AG09309 (cell line): ENCODE measurements at regions not wholly inside any gene's neighbourhood (a gene's known extent, or its start where the extent isn't known, plus 50 kb on each side); places are given as distances from the start of the nearest gene placed in this dataset.

Experiments used
- DNase-seq: peaks from one replicate; pipeline ENCODE4 v3.0.0-alpha.2; 2010; ENCODE audit warnings: low read depth
- H3K4me3 ChIP-seq: 2 replicates; pipeline ENCODE4 v1.5.1; 2011; ENCODE audit warnings: mild to moderate bottlenecking, low read depth, low read length, moderate library complexity; ENCODE audit not compliant: control insufficient read depth
- CTCF ChIP-seq: IDR thresholded peaks from 2 replicates; pipeline ENCODE4 v1.5.1; 2011; ENCODE audit warnings: mild to moderate bottlenecking, low read depth, low read length, inconsistent platforms; ENCODE audit not compliant: insufficient read depth, control insufficient read depth; ENCODE audit errors: missing control alignments

- DNase-seq: no peak
- TF ChIP-seq CTCF: no peak
- no peak overlapping the region for H3K4me3 ChIP-seq
Measured at GRCh38 chr9:117543089-117543488, 128.2 kb upstream of the ASTN2 start.

DNA sequence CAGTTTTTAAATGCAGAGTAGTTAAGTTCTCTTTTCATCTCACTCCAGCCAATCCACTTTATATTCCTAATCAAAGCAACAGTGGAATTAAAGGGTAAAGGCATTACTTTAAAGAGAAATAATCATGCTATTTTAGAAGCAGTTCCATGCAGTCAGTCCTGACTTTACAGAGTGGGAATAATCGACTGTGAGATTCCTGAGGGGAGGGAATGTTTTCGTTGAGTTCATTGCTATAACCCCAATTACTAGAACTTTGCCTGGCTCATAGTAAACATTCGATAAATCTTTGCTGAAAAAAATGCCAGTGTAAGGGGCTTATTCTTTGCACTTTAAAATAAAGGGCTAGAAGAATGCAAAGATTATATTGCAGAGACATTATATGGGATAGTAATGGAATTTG is 127.2 kb upstream of the ASTN2 start:
- no peak for TF ChIP-seq CTCF
- no peak overlapping the region for H3K4me3 ChIP-seq
- no peak for DNase-seq

- no peak overlapping the region for H3K4me3 ChIP-seq
- DNase-seq: no peak
- TF ChIP-seq CTCF: no peak
Measured at GRCh38 chr9:117541181-117541580, 126.3 kb upstream of the ASTN2 start.

- TF ChIP-seq CTCF: no peak
- H3K4me3 ChIP-seq: no peak overlapping the region
- DNase-seq: no peak
Measured at GRCh38 chr9:117535973-117536372, 121.1 kb upstream of the ASTN2 start.

DNA sequence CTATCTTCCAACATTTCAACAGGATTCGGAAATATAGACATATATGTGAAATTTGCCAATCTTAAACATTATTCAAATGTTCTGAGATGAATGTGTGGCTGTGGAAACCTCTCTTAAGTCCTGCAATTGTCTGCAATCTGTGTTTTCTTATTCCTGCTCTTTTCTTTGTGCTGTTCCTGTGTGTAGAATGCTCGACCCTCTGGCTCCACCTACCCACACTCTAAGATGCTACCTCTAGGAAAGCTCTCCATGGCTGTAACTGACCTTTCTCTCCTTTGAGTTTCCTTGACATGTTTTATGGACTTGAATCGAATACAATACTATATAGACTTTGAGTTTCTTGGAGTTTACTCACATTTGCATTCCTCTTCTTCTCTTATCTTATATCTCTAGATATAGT is 120.6 kb upstream of the ASTN2 start:
- TF ChIP-seq CTCF: no peak
- DNase-seq: no peak
- H3K4me3 ChIP-seq: no peak overlapping the region

DNA sequence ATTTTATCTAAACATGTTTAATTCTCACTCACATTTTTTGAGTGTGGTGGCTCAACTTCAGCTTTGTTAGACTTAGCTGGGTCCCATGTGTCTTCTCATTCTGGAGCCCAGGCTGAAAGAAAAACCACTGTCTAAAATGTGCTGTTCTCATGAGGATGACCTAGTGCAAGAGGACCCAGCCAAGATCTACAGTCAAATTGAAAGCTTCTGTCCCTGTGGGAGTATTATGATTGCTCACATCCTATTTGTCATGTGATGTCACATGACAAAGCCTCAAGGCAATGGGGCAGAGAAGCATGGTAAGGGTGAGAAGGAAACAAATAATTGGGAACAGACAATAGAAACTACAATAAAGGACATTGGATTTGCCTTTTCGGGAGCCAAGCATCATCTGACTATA is 113.4 kb upstream of the ASTN2 start:
- no peak for DNase-seq
- TF ChIP-seq CTCF: no peak
- no peak overlapping the region for H3K4me3 ChIP-seq

DNA sequence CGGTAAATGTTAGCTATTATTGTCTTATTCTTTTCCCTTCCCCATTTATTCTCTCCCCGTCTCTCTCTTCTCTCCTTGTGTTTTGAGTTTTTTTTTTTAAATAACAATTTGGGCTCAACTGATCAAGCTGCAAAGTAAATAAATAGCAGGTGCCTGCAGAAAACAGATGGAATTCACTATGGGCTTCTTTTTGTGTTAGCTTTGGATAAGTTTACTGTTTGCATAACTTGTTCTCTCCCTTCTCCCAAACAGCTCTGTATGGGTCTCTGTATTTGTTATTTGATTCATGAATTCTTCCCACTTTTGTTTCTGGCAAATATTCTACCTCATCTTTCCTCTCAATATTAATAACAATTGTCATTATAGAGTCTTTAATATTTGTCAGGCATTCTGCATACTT is 111.8 kb upstream of the ASTN2 start:
- DNase-seq: no peak
- TF ChIP-seq CTCF: no peak
- H3K4me3 ChIP-seq: no peak overlapping the region
